Renal cortical epithelial cell (primary cell): ENCODE measurements at regions not wholly inside any gene's neighbourhood (a gene's known extent, or its start where the extent isn't known, plus 50 kb on each side); places are given as distances from the start of the nearest gene placed in this dataset.

Experiments
- DNase-seq: peaks from one replicate; pipeline ENCODE4 v3.0.0-alpha.2; 2011; ENCODE audit warnings: low read depth

- no peak for DNase-seq
These were observed 75.2 kb upstream of the CELF2 start for GRCh38 chr10:10942441-10942840.

GRCh38 chr10:10946081-10946480 is 71.6 kb upstream of the CELF2 start:
- no peak for DNase-seq

- DNase-seq, result no peak
These were observed 70.9 kb upstream of the CELF2 start for GRCh38 chr10:10946801-10947200.

GRCh38 chr10:10951675-10952074 is 66.0 kb upstream of the CELF2 start:
- DNase-seq, result no peak

- DNase-seq, result no peak
These were observed 64.9 kb upstream of the CELF2 start for GRCh38 chr10:10952800-10953199.

- no peak for DNase-seq
These were observed 60.8 kb upstream of the CELF2 start for GRCh38 chr10:10956681-10957542.

GRCh38 chr10:10958041-10958440 is 59.6 kb upstream of the CELF2 start:
- no peak for DNase-seq

- no peak for DNase-seq
These were observed 58.0 kb upstream of the CELF2 start for GRCh38 chr10:10959666-10960065.

GRCh38 chr10:10960534-10960933 is 57.1 kb upstream of the CELF2 start:
- no peak for DNase-seq

- DNase-seq, result no peak
These were observed 56.6 kb upstream of the CELF2 start for GRCh38 chr10:10961072-10961471.

- no peak for DNase-seq
These were observed 50.6 kb upstream of the CELF2 start for GRCh38 chr10:10967029-10967428.

- DNase-seq, result no peak
These were observed 50.0 kb upstream of the CELF2 start for GRCh38 chr10:10967581-10968256.
